ENCODE measurements at regions not wholly inside any gene's neighbourhood (a gene's known extent, or its start where the extent isn't known, plus 50 kb on each side); places are given as distances from the start of the nearest gene placed in this dataset.

DNA sequence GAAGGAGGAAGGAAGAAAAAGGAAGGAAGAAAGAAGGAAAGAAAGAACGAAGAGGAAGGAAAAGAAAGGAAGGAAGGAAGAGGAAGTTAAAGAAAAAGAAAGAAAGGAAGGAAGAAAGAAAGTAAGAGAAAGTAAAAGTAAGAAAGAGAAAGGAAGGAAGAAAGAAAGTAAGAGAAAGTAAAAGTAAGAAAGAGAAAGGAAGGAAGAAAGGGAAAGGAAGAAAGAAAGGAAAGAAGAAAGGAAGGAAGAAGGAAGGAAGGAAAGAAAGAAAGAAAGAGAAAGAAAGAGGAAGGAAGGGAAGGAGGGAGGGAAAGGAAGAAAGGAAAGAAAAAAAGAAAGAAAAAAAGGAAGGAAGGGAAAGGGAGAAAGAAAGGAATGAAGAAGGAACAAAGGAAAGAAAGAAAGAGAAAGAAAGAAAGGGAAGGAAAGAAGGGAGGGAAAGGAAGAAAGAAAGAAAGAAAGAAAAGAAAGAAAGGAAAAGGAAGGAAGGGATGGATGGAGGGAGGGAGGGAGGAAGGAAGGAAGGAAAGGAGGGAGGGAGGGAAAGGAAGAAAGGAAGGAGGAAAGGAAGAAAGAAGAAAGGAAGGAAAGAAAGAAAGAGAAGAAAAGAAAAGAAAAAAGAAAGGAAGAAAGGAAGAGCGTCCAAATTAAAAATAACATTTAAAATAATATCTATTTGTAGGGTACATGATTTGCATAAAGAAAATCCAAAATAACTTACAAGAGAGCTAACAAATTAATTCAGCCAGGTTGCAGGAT is 827.9 kb downstream of the TSN start:
- DNase-seq, result no peak

DNA sequence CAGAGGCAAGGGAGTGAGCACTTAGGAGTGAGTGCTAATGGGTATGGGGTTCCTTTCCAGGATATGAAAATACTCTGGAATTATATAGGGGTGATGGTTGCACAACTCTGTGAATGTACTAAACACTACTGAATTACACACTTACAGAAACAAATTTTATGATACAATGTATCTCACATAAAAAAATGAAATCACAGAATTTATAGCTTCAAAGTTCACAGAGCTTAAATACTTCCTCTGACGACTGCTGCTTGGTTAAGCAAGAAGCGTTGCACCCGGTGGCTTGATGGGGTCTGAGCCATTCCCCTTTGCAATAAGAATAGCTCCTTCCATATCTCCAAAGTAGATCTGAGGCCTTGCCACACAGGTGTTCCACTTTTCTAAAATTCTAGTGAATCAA is 835.1 kb downstream of the TSN start:
- DNase-seq, result no peak

GRCh38 chr2:122595065-122595464 is 839.6 kb downstream of the TSN start:
- DNase-seq, result no peak

DNA sequence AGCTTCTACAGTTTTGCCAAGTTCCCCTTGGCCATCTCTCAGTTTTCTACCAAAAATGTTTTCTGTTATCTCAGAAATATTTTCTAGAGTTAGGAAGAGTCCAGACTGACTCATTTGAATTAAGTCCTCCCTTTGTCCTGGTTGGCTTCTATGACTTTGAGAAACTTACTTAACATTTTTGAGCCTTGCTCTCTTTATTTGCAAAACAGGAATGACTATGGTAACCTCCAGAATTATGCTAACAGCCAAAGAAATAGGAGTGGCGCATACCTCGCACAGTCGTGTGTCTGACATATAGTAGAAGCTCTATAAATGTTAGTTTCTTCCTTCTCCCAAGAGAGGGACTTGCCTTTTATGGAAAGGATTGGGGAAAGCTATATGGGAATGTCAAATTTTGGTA is 841.1 kb downstream of the TSN start:
- DNase-seq, result no peak

GRCh38 chr2:122598784-122599183 is 843.3 kb downstream of the TSN start:
- DNase-seq, result no peak

DNA sequence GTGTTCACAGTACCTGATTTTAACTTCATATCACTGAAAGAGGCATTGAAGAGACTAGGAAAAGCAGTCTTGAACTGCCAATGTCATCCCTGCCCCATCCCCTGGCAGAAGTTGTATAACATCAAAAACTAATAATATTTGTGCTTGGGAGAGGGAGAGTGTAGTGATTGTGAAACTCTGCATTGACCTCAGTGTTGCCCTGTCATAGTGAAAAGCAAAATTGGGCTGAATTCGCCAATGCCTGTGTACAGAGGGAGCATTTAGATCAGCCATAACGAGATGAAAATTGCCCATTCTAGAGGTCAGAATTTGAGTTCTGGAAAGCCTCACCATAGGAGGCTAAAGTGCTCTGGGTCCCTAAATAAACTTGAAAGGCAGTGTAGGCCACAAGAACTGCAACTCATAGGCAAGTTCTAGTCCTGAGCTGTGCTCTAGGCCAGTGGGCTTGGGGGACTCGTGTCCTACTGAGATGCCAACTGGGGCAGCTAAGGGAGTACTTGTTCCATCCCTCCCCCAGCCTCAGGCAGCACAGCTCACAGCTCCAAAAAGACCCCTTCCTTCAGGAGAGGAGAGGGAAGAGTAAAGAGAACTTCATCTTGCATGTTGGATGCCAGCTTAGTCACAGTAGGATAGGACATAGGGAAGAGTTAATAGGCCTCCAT is 855.6 kb downstream of the TSN start:
- no peak for DNase-seq

- no peak for DNase-seq
Observed at GRCh38 chr2:122622934-122623333, 867.5 kb downstream of the TSN start.

- DNase-seq, result no peak
Observed at GRCh38 chr2:122627388-122627787, 871.9 kb downstream of the TSN start.

- no peak for DNase-seq
Observed at GRCh38 chr2:122634256-122634655, 878.8 kb downstream of the TSN start.

- no peak for DNase-seq
Observed at GRCh38 chr2:122634920-122635319, 879.5 kb downstream of the TSN start.

DNA sequence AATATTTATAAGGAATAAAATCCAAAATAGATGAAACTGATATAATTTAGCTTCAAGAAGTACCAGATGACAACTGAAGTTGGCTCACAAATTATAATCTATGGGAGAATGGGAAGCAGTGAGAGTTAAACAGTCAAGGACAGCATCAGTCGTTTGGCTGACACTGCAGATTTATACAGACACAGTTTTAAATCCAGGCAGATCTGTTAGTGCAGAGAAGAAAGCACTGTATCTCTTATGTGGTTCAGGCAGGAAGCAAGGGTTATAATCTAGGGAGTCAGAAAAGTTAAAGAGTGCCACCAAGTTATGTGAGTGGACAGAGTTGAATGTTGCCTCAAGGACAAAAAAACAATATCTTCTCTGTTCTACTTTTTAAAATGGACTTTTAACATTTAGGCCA is 880.2 kb downstream of the TSN start:
- no peak for DNase-seq

GRCh38 chr2:122636097-122636496 is 880.6 kb downstream of the TSN start:
- DNase-seq, result no peak

DNA sequence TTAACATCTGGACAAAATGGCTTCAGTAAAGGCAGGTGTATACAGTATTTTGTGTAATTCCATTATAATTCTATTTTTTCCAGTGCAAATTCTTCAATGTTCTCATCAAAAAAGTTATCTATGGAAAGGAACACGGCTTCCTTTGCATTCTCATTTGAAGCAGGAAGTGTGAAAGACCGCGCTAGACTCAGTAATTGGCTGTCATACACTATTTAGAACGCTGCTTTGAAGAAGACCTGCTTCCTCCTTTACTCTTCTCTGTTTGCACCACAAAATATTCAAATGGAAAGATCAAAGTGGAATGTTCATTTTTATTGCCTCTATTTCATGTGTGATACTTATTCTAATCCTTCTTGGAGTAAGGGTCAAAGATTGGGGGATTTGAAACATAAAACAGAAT is 883.7 kb downstream of the TSN start:
- DNase-seq, result no peak

- DNase-seq, result no peak
Observed at GRCh38 chr2:122639711-122640110, 884.3 kb downstream of the TSN start.

DNA sequence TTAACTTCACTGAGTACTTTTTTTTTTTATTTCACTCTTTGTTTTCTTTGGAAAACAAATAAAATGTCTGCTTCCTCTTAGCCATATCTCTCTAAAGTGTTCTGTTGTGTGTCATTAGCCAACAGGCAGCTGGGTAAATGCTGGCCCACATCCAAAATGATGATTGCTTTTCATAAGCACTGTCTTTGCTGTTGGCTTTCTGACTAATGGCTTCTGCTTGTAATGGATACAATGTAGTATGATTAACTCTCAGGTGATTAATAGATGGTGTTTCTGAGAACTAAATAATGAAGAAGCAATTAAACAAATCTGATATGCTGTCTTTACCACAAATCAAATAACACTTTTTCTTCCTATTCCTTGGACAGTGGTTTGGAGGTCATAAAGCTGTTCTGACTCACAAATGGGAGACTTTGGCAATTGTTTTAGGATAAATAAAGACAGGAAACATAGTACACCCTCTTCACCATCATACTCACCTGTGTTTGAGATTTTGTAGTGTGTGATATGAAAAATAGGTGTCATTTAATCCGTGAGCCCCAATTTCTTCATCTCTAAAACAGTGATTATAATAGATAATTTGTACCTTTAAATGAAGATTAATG is 888.4 kb downstream of the TSN start:
- no peak for DNase-seq

DNA sequence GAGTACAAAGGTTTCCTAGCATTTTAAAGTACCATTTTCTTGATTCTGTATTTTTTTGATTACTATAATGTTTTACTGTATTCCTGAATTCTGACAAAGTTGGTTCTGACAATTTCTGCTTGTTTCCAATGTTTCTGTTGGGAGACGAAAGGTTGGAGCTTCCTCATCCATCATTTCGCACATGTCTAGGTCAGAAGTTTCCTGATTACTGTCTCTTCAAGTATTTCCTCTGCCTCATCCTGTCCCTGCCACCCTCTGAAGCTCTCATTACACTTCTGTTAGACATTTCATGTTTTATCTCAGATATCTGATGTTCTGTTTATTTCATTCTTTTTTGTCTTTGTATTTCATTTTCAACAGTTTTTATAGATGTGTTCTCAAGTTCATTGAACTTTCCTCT is 895.8 kb downstream of the TSN start:
- DNase-seq, result no peak

DNA sequence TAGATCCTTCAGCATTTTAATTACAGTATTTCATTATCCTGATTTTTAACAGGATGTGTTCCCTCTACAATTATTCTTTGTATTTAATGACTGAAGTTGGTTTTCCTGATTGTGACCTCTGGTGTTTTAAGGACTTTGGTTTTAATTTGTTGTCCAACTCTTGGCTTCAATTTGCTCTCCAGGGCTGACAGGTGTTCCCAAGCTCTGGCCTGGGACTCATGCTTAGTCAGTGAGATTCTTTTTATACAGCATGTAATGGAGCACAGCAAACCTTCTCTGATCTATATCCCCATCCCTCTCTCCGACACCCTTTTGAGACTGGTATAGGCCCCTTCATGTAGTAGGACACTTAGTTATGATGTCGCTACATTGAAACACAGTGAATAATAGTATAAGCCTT is 896.3 kb downstream of the TSN start:
- no peak for DNase-seq

DNA sequence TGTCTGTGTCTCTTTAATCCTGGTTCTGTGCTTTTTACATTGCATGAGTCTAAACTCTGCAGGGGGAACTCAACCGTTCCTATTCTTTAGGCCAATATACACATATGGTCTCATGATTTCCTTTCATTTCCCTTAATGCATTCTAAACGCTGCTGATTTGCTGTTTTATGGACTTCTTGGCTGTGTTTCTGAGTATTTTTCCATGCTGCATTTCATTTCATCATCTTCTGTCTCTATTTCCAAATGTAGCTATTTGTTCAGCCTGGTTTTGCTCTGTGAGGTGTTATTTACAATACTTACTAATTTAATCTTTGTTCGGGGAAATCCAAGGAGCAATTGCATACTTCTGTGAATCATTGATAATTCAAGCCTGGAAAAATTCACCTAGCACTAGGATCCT is 897.2 kb downstream of the TSN start:
- DNase-seq, result no peak

GRCh38 chr2:122656403-122656802 is 901.0 kb downstream of the TSN start:
- DNase-seq, result no peak

- no peak for DNase-seq
Observed at GRCh38 chr2:122660786-122661634, 905.6 kb downstream of the TSN start.

DNA sequence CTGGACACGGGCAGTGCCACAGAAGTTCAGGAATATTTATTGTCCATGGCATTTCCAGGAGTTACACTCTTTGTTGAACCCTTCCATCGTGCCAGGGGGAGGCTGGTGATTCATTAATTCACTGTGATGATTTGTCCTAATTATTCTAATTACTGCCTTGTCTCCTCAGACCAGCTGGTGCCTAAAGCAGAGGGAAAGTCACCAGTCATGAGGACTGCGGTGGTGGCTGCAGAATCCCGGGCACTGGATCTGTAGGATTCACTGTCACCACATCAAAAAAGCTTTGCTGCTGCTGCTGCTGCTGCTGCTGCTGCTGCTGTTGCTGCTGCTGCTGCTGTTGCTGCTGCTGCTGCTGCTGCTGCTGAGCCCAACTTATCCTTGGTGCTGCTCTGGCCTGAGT is 908.2 kb downstream of the TSN start:
- DNase-seq, result no peak

GRCh38 chr2:122669627-122670026 is 914.2 kb downstream of the TSN start:
- no peak for DNase-seq

GRCh38 chr2:122670897-122671296 is 915.4 kb downstream of the TSN start:
- no peak for DNase-seq

GRCh38 chr2:122680662-122681061 is 925.2 kb downstream of the TSN start:
- DNase-seq, result no peak

Measured in AML-193 (cell line).